ENCODE measurements at regions not wholly inside any gene's neighbourhood (a gene's known extent, or its start where the extent isn't known, plus 50 kb on each side); places are given as distances from the start of the nearest gene placed in this dataset.

DNA sequence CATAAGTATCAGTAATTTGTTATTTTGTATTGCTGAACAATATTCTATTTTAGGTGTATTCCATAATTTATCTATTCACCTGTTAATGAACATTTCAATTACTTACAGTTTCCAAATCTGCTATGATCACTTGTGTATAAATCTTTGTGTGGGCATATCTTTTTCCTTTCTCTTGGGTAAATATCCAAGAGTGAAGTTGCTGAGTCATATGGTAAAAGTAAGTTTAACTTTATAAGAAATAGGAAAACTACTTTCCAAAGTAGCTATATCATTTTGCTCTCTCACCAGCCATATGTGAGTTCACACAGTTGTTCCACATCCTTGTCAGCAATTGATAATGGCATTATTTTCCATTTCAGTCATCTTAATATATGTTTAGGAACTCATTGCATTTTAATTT lies 66.6 kb upstream of the KITLG start:
- ATAC-seq (ENCODE audit: insufficient number of reproducible peaks, low FRiP score, low read depth) = no peak
- H3K27me3 ChIP-seq (replicated peaks; ENCODE audit: insufficient read depth) = no peaks in the 10 kb centered on the region

DNA sequence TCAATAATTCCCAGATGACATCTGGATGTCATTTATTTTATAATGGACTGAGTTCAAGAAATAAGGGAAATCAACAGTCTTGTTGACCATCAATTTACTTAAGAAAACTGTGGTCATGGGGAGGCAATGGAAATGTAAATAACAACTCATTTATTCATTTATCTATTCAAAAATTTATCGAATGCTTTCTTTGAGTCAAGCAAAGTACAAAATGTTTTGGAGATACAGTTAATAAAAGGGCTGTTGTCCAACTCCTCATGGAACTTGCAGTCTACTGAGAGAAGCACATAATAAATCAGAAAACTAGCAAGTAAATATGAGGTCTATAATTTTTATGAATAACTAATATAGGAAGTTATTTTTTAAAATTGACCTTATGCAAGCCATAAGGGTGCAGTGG lies 65.5 kb upstream of the KITLG start:
- ATAC-seq (ENCODE audit: insufficient number of reproducible peaks, low FRiP score, low read depth) (no peak), DNase-seq (ENCODE audit: low spot score) (no peak)
- Histone ChIP-seq H3K27ac (no peak overlapping the region), H3K36me3 (no peaks in the 10 kb centered on the region), H3K27me3 (replicated peaks; ENCODE audit: insufficient read depth) (no peaks in the 10 kb centered on the region), H3K4me1 (ENCODE audit: control insufficient read depth in 1 of 2, low read depth in 2 of 2) (no peaks in the 10 kb centered on the region), H3K9me3 (no peaks in the 10 kb centered on the region), H3K4me3 (no peak overlapping the region)
- TF ChIP-seq, protein P1, sequence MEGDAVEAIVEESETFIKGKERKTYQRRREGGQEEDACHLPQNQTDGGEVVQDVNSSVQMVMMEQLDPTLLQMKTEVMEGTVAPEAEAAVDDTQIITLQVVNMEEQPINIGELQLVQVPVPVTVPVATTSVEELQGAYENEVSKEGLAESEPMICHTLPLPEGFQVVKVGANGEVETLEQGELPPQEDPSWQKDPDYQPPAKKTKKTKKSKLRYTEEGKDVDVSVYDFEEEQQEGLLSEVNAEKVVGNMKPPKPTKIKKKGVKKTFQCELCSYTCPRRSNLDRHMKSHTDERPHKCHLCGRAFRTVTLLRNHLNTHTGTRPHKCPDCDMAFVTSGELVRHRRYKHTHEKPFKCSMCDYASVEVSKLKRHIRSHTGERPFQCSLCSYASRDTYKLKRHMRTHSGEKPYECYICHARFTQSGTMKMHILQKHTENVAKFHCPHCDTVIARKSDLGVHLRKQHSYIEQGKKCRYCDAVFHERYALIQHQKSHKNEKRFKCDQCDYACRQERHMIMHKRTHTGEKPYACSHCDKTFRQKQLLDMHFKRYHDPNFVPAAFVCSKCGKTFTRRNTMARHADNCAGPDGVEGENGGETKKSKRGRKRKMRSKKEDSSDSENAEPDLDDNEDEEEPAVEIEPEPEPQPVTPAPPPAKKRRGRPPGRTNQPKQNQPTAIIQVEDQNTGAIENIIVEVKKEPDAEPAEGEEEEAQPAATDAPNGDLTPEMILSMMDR (IDR thresholded peaks at IDR 0.05) = no peak

More for the DNA sequence above, 66.6 kb upstream of the KITLG start:
- no peaks in the 10 kb centered on the region for H3K4me1 ChIP-seq (ENCODE audit: control insufficient read depth in 1 of 2, low read depth in 2 of 2)
- H3K4me3 ChIP-seq = no peak overlapping the region
- H3K36me3 ChIP-seq = no peaks in the 10 kb centered on the region
- no peaks in the 10 kb centered on the region for H3K9me3 ChIP-seq
- H3K27ac ChIP-seq = no peak overlapping the region
- no peak for DNase-seq (ENCODE audit: low spot score)
- TF ChIP-seq, protein P1 (IDR thresholded peaks at IDR 0.05) = no peak

DNA sequence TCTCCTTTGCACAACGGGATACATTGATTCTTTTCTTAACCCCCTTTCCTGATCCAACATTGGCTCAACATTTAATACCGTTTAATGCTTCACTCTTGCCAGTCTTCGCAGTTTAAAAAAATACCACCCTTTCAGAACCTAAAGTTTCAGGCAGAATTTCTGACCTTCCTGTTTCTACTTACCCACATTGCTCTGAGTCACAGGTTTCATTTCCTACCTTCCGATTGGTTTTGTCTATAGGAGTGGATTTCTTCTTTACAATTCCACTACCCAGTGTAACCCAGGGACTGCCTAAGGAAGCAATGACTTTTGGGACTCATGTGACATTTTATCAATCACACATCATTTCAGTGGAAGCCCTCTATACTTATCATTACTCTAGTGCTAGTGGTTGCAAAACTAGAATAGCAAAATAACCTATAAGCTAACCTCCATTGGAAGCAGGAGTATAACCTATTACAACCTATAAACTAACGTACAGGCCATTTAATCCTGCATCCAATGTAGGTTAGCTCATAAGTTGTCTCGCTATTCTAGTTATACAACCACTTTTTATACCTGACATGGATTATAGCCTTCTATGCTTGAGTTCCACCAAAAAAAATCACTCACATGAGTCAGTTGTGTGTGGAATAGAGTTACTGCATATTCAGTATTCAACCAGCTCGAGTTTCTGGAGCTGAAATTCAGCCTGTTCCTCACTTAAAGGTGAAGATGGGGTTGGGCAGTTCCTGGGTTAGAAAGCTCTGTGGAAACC lies 64.9 kb upstream of the KITLG start:
- DNase-seq (ENCODE audit: low spot score) (no peak), ATAC-seq (ENCODE audit: insufficient number of reproducible peaks, low FRiP score, low read depth) (no peak)
- TF ChIP-seq, protein P1 (IDR thresholded peaks at IDR 0.05) = no peak
- Histone ChIP-seq H3K4me1 (ENCODE audit: control insufficient read depth in 1 of 2, low read depth in 2 of 2) (no peaks in the 10 kb centered on the region), H3K9me3 (no peaks in the 10 kb centered on the region), H3K27me3 (replicated peaks; ENCODE audit: insufficient read depth) (no peaks in the 10 kb centered on the region), H3K4me3 (no peak overlapping the region), H3K36me3 (no peaks in the 10 kb centered on the region), H3K27ac (no peak overlapping the region)

DNA sequence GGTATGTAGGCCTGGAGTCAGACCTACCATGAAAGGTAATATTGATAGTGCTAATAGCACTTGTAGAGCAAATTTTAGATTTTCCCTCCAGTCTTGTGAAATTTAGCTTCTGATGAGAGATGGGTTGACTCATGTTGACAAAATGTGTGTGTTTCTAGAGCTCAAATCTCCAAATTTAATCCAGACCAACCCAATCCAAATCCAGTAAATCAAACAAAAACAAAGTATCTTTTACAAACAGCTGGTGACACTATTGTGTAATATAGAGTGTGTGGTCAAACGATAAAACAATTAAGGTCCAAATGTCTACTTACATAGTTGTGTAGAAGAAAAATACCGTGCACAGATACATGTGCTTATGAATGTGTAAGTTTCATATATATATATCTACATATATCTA lies 63.4 kb upstream of the KITLG start:
- Histone ChIP-seq H3K9me3 (no peaks in the 10 kb centered on the region), H3K4me1 (ENCODE audit: control insufficient read depth in 1 of 2, low read depth in 2 of 2) (no peaks in the 10 kb centered on the region), H3K4me3 (no peak overlapping the region), H3K27ac (no peak overlapping the region), H3K27me3 (replicated peaks; ENCODE audit: insufficient read depth) (no peaks in the 10 kb centered on the region), H3K36me3 (no peaks in the 10 kb centered on the region)
- no peak for DNase-seq (ENCODE audit: low spot score)
- TF ChIP-seq, protein P1 (IDR thresholded peaks at IDR 0.05) = no peak
- ATAC-seq (ENCODE audit: insufficient number of reproducible peaks, low FRiP score, low read depth) = no peak

DNA sequence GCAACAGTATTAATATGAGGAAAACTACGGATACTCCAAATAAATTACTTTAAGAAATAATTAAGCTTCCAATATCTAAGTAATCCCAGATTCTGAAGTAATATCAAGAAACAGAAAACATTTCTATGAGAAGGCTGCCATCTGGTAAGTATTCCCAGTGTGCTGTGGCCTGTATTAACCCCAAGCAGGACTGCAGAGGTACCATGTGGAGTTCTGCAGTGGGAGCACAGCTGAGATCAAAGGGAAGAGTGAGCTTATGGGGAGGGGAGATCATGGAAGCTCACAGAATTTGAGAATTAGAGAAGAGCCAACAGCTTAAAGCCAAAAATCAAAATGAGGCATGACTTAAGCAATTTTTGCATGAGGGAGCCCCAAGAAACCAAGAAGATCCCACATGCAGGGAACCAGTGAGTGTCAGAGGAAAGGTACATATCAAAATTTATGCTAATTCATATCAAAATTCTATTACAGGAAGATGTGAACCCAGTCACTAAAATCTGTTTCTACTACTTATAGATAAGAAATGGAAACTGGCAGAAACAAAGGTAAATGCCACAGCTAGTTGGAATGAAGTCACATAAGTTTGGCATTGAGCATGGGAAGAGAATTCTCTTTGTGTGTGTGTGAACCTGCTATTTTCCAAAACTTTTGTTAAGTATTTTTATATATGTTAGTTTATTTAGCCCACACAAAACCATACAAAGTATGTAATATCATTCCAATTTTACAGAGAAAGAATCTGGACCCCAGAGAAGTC lies 62.6 kb upstream of the KITLG start:
- H3K27me3 ChIP-seq (replicated peaks; ENCODE audit: insufficient read depth) = no peaks in the 10 kb centered on the region
- H3K4me1 ChIP-seq (ENCODE audit: control insufficient read depth in 1 of 2, low read depth in 2 of 2) = no peaks in the 10 kb centered on the region
- TF ChIP-seq, protein P1 (IDR thresholded peaks at IDR 0.05) = no peak
- H3K4me3 ChIP-seq = no peak overlapping the region
- DNase-seq (ENCODE audit: low spot score) = no peak
- no peak overlapping the region for H3K27ac ChIP-seq
- no peaks in the 10 kb centered on the region for H3K36me3 ChIP-seq
- ATAC-seq (ENCODE audit: insufficient number of reproducible peaks, low FRiP score, low read depth) = no peak
- no peaks in the 10 kb centered on the region for H3K9me3 ChIP-seq

Data from thoracic aorta (tissue), 2 donors.